Duodenal mucosa (tissue), 2 donors: ENCODE measurements at regions not wholly inside any gene's neighbourhood (a gene's known extent, or its start where the extent isn't known, plus 50 kb on each side); places are given as distances from the start of the nearest gene placed in this dataset.

ENCODE experiments used
- H3K27ac ChIP-seq: one replicate; pipeline ENCODE4 v1.7.0; 2013; ENCODE audit warnings: low read depth, low read length
- H3K27me3 ChIP-seq, 2 donors: one replicate each; pipeline ENCODE4 v1.7.0; 2013; ENCODE audit warnings: low read length in 2 of 2, control low read depth in 1 of 2; ENCODE audit not compliant: insufficient read depth in 2 of 2, control insufficient read depth in 1 of 2
- H3K36me3 ChIP-seq, 2 donors: one replicate each; pipeline ENCODE4 v1.7.0; 2013; ENCODE audit warnings: low read length in 2 of 2, control low read depth in 1 of 2; ENCODE audit not compliant: insufficient read depth in 2 of 2, control insufficient read depth in 1 of 2
- H3K4me1 ChIP-seq, 2 donors: one replicate each; pipeline ENCODE4 v1.7.0; 2013; ENCODE audit warnings: low read length in 2 of 2, control low read depth in 1 of 2; ENCODE audit not compliant: insufficient read depth in 2 of 2, control insufficient read depth in 1 of 2
- H3K4me3 ChIP-seq, 2 donors: one replicate each; pipeline ENCODE4 v1.7.0; 2013; ENCODE audit warnings: low read length in 2 of 2, low read depth in 1 of 2
- H3K9ac ChIP-seq, 2 donors: one replicate each; pipeline ENCODE4 v1.7.0; 2013; ENCODE audit warnings: low read length in 2 of 2, low read depth in 1 of 2
- H3K9me3 ChIP-seq, 2 donors: one replicate each; pipeline ENCODE4 v1.7.0; 2013; ENCODE audit warnings: low read length in 2 of 2, control low read depth in 1 of 2; ENCODE audit not compliant: control insufficient read depth in 1 of 2

DNA sequence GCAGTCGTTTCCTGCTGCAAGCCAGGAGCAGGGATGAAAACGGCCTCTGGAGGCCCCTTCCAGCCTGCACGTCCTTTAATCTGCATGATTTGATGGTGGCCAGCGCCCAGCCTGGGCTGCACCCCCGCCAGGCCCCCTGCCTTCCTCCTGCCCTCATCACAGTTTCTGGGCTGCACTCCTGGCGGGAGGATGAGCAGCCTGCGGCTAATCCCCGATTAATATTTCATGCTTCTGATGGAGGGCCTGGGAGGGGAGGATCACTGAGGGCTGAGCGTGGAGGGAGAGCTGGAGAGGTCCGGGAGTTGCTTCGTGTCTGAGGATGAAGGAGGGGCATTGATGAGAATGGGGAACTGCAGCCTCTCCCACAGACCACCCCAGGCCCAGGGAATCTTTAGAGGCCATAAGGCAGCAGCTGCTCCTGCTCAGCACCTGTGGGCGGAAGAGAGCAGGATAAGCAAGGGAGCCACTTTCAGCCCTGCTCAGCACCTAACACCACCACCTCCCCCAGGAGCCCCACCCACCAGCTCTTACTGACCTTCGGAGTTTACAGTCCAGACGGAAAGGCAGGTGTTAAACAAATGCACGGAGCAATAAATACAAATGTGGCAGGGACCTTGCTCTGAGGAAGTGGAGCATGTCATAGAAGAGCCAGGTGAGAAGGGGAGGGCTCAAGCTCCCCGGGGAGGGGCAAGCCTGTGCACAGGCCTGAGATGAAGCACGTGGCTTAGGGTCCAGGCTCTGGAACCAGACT, 135.0 kb upstream of the NECTIN1 start:
- no peak overlapping the region for H3K9ac ChIP-seq
- no peak overlapping the region for H3K27ac ChIP-seq
- peaks cover 22 to 23% of the 10 kb centered on the region in 2 donors for H3K4me1 ChIP-seq
- no peak overlapping the region for H3K4me3 ChIP-seq
- no peaks in the 10 kb centered on the region for H3K36me3 ChIP-seq
- no peaks in the 10 kb centered on the region for H3K27me3 ChIP-seq
- H3K9me3 ChIP-seq = no peaks in the 10 kb centered on the region

GRCh38 chr11:119863236-119863635, 134.2 kb upstream of the NECTIN1 start:
- Histone ChIP-seq H3K36me3 (no peaks in the 10 kb centered on the region), H3K27me3 (no peaks in the 10 kb centered on the region), H3K9ac (no peak overlapping the region), H3K4me3 (no peak overlapping the region), H3K9me3 (no peaks in the 10 kb centered on the region), H3K4me1 (peaks cover 22 to 23% of the 10 kb centered on the region in 2 donors), H3K27ac (no peak overlapping the region)

- H3K9ac ChIP-seq = no peak overlapping the region
- H3K27ac ChIP-seq = no peak overlapping the region
- no peaks in the 10 kb centered on the region for H3K9me3 ChIP-seq
- no peaks in the 10 kb centered on the region for H3K36me3 ChIP-seq
- H3K4me3 ChIP-seq = no peak overlapping the region
- no peaks in the 10 kb centered on the region for H3K27me3 ChIP-seq
- H3K4me1 ChIP-seq = peaks cover 22 to 23% of the 10 kb centered on the region in 2 donors
Measured at GRCh38 chr11:119861160-119861559, 132.2 kb upstream of the NECTIN1 start.

DNA sequence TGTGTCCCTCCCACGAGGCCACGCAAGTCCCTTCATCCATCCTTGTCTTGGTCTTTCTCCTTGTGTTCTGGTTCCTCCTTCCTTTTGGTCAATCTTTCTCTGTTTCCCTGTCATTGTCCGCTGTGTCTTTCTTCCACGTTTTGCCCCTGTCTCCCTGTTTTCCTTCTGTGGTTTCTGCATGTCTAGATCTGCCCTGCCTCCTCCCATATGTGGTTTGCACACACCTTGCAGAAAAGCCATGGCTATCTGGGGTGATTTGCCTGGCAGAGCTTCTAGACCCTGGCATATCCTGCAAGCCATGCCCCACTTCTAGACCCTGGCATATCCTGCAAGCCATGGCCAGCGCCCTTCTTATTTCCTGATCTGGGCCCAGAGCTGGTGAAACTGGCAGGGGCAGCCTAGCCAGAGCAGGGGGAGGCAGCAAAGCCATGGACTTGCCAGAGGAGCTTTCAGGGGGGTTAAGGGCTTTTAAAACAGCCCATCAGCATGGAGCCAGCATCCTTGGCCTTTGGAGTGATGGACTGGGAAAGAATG, 131.6 kb upstream of the NECTIN1 start:
- Histone ChIP-seq H3K27ac (no peak overlapping the region), H3K4me1 (peaks cover 19 to 23% of the 10 kb centered on the region in 2 donors), H3K9me3 (no peaks in the 10 kb centered on the region), H3K36me3 (no peaks in the 10 kb centered on the region), H3K4me3 (no peak overlapping the region), H3K9ac (no peak overlapping the region), H3K27me3 (no peaks in the 10 kb centered on the region)

DNA sequence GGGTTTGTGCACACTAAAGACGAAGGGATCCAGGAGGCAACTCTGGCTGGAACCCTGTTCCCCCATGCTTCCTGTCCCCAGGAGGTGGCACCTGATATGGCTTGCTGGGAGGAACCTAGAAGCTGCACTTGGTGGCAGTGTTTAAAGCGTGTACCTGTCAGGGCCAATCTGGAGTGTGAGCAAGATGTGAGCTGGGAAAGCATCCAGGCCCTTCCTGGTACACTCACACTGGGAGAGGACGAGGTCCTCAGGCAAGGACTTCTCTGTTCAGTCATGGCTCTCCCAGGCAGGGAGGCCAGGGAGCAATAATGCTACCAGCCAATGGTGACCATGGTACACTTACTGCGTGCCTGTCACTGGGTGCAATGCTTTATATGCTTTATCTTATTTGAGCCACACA, 130.7 kb upstream of the NECTIN1 start:
- no peaks in the 10 kb centered on the region for H3K36me3 ChIP-seq
- no peaks in the 10 kb centered on the region for H3K9me3 ChIP-seq
- H3K4me3 ChIP-seq = no peak overlapping the region
- peaks cover 14 to 18% of the 10 kb centered on the region in 2 donors for H3K4me1 ChIP-seq
- no peak overlapping the region for H3K27ac ChIP-seq
- no peak overlapping the region for H3K9ac ChIP-seq
- no peaks in the 10 kb centered on the region for H3K27me3 ChIP-seq

- no peaks in the 10 kb centered on the region for H3K27me3 ChIP-seq
- H3K9me3 ChIP-seq = no peaks in the 10 kb centered on the region
- H3K36me3 ChIP-seq = no peaks in the 10 kb centered on the region
- no peak overlapping the region for H3K27ac ChIP-seq
- H3K9ac ChIP-seq = no peak overlapping the region
- H3K4me3 ChIP-seq = no peak overlapping the region
- H3K4me1 ChIP-seq = peaks cover 4 to 14% of the 10 kb centered on the region in 2 donors
Measured at GRCh38 chr11:119858288-119858687, 129.3 kb upstream of the NECTIN1 start.

DNA sequence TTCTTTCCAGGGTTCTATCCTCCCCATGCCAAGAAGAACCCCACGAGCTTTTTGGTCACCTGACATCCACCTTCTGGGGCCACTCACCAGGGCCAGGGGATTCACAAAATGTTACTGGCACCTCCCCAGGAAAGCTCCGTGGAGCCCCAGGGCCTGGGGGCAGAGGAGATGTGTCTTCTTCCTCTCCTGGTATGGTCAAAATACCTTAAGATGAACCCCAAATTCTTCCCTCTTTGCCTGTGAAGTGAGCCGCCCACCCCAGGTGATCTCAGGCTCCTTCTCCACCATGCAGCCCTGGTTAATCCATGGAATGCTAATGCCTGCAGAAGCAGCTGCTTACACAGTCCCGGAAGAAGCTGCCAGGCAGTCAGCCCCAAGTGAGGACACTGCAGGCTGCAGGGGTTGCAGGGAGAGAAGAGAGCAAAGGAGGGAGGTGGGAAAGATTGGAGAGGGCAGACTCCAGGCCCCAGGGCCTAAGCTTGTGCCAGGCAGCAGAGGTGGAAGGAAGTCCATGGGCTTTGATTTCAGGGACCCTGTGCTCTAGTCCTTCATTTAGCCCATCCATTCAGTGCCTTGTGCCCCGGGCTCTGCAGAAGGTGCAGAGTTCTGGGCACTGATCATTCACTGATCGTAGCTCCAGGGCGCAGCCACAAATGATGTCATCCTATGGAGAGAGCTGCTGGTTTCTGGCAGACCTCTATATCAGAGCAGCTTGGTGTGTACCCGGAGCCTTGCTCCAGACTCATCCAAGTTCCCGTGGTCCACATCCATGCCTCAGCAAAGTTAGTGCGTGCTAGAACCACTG, 127.9 kb upstream of the NECTIN1 start:
- H3K4me3 ChIP-seq = no peak overlapping the region
- H3K36me3 ChIP-seq = no peaks in the 10 kb centered on the region
- no peak overlapping the region for H3K27ac ChIP-seq
- H3K4me1 ChIP-seq = peaks cover 10 to 21% of the 10 kb centered on the region in 2 donors
- no peaks in the 10 kb centered on the region for H3K9me3 ChIP-seq
- H3K27me3 ChIP-seq = no peaks in the 10 kb centered on the region
- no peak overlapping the region for H3K9ac ChIP-seq

- Histone ChIP-seq H3K27me3 (no peaks in the 10 kb centered on the region), H3K9me3 (no peaks in the 10 kb centered on the region), H3K9ac (no peak overlapping the region), H3K36me3 (no peaks in the 10 kb centered on the region), H3K4me3 (peak overlapping the region in 1 of 2 donors; percentile 46), H3K4me1 (peaks cover 10 to 21% of the 10 kb centered on the region in 2 donors), H3K27ac (no peak overlapping the region)
Measured at GRCh38 chr11:119855066-119855465, 126.1 kb upstream of the NECTIN1 start.

GRCh38 chr11:119854521-119854920, 125.5 kb upstream of the NECTIN1 start:
- H3K9ac ChIP-seq = no peak overlapping the region
- no peaks in the 10 kb centered on the region for H3K27me3 ChIP-seq
- no peaks in the 10 kb centered on the region for H3K9me3 ChIP-seq
- no peaks in the 10 kb centered on the region for H3K36me3 ChIP-seq
- peaks cover 7 to 21% of the 10 kb centered on the region in 2 donors for H3K4me1 ChIP-seq
- H3K27ac ChIP-seq = no peak overlapping the region
- H3K4me3 ChIP-seq = peak overlapping the region; percentile 46 to 59
